GM23248 (cell line): ENCODE measurements at regions not wholly inside any gene's neighbourhood (a gene's known extent, or its start where the extent isn't known, plus 50 kb on each side); places are given as distances from the start of the nearest gene placed in this dataset.

Source experiments
- DNase-seq: peaks from one replicate; pipeline ENCODE4 v3.0.0-alpha.2; 2015
- H2AFZ ChIP-seq: fragments of 200-600 bp; sonication (generic); 2 replicates; pipeline ENCODE4 v1.6.1; 2016; ENCODE audit warnings: antibody characterized with exemption
- H3F3A ChIP-seq: fragments of 200-600 bp; sonication (generic); 2 replicates; pipeline ENCODE4 v1.6.1; 2016; ENCODE audit warnings: mild to moderate bottlenecking, antibody characterized with exemption, mixed run types; ENCODE audit not compliant: insufficient read depth
- H3K27ac ChIP-seq: fragments of 200-600 bp; sonication (generic); 2 replicates; pipeline ENCODE4 v1.5.1; 2016; ENCODE audit warnings: mild to moderate bottlenecking
- H3K27me3 ChIP-seq: fragments of 200-600 bp; sonication (generic); replicated peaks from 2 replicates; pipeline ENCODE4 v1.6.1; 2016; ENCODE audit warnings: mild to moderate bottlenecking; ENCODE audit not compliant: insufficient read depth
- H3K36me3 ChIP-seq: fragments of 200-600 bp; sonication (generic); 2 replicates; pipeline ENCODE4 v1.6.1; 2016; ENCODE audit warnings: low read depth, mild to moderate bottlenecking
- H3K4me1 ChIP-seq: fragments of 200-600 bp; sonication (generic); 2 replicates; pipeline ENCODE4 v1.6.1; 2016; ENCODE audit warnings: mild to moderate bottlenecking; ENCODE audit not compliant: insufficient read depth
- H3K4me2 ChIP-seq: fragments of 200-600 bp; sonication (generic); one replicate; pipeline ENCODE4 v1.6.1; 2016; ENCODE audit warnings: mild to moderate bottlenecking; ENCODE audit not compliant: unreplicated experiment
- H3K4me3 ChIP-seq: fragments of 200-600 bp; sonication (generic); 2 replicates; pipeline ENCODE4 v1.5.1; 2016; ENCODE audit warnings: mild to moderate bottlenecking
- H3K79me2 ChIP-seq: fragments of 200-600 bp; sonication (generic); 2 replicates; pipeline ENCODE4 v1.6.1; 2016; ENCODE audit warnings: mild to moderate bottlenecking; ENCODE audit not compliant: insufficient read depth
- H3K9ac ChIP-seq: fragments of 200-600 bp; sonication (generic); 2 replicates; pipeline ENCODE4 v1.6.1; 2016; ENCODE audit warnings: mild to moderate bottlenecking
- H3K9me2 ChIP-seq: fragments of 200-600 bp; sonication (generic); 2 replicates; pipeline ENCODE4 v1.6.1; 2016; ENCODE audit warnings: mixed run types, mild to moderate bottlenecking, moderate library complexity; ENCODE audit not compliant: insufficient read depth
- H3K9me3 ChIP-seq: fragments of 200-600 bp; sonication (generic); one replicate; pipeline ENCODE4 v1.6.1; 2017; ENCODE audit warnings: low read depth
- H4K20me1 ChIP-seq: fragments of 200-600 bp; sonication (generic); 2 replicates; pipeline ENCODE4 v1.6.0; 2016; ENCODE audit not compliant: insufficient read depth
- EZH2 ChIP-seq: fragments of 200-600 bp; sonication (generic); IDR thresholded peaks from 2 replicates; pipeline ENCODE4 v1.6.1; 2018; ENCODE audit warnings: antibody characterized with exemption, mild to moderate bottlenecking; ENCODE audit not compliant: insufficient read depth, poor library complexity, severe bottlenecking
- EZH2phosphoT487 ChIP-seq: fragments of 200-600 bp; sonication (generic); IDR thresholded peaks from 2 replicates; pipeline ENCODE4 v1.6.1; 2018; ENCODE audit warnings: antibody characterized with exemption, moderate library complexity, mild to moderate bottlenecking, low read depth; ENCODE audit not compliant: insufficient read depth
- WGBS, 2 experiments: methylation state at CpG; one replicate each; pipeline ENCODE4 v1.1.6; 2015 to 2017; ENCODE audit warnings: low lambda C conversion rate in 2 of 2, low coverage in 1 of 2; ENCODE audit errors: missing lambda C conversion rate in 2 of 2; 5-methylcytosine and 5-hydroxymethylcytosine counted together
- in situ Hi-C: fragments of 300-500 bp; cut with MboI; formaldehyde crosslinking; loops from 2 replicates; pipeline ENCODE4 v1.15.0; 2020

DNA sequence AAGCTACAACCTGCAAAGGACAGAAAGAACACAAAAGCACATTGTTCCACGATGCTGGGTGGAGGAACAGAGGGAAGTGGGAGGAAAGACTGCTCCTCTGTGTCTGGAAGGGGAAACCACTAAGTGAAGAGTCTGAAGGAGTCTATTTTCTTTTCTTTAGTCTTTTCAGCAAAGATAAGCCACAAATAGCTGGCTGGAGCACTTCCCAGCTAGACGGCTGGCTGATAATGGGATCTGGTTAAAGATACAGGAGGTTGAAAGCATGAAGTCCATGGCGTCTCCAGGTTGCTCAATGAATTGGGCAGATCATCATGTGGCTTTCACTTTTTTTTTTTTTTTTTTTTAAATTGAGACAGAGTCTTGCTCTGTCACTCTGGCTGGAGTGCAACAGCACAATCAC lies 154.0 kb upstream of the KCNG1 start:
- Histone ChIP-seq H3K79me2 (no peaks in the 10 kb centered on the region), H3K9me2 (no peaks in the 10 kb centered on the region), H4K20me1 (no peaks in the 10 kb centered on the region), H3K9me3 (no peaks in the 10 kb centered on the region), H3K4me1 (no peaks in the 10 kb centered on the region), H2AFZ (no peak overlapping the region), H3K4me2 (no peak overlapping the region), H3K27ac (no peak overlapping the region), H3K4me3 (no peak overlapping the region), H3F3A (no peaks in the 10 kb centered on the region), H3K27me3 (peaks cover 41% of the 10 kb centered on the region), H3K9ac (no peak overlapping the region), H3K36me3 (no peaks in the 10 kb centered on the region)
- no peak for DNase-seq
- in situ Hi-C loops, result no loop called here
- no peak for TF ChIP-seq EZH2phosphoT487
- no peak for TF ChIP-seq EZH2
- 7 to 15% methylated on average over 3 of the region's 3 CpGs for WGBS, 2 experiments

- H3K4me1 ChIP-seq, result no peaks in the 10 kb centered on the region
- no peak overlapping the region for H3K9ac ChIP-seq
- in situ Hi-C loops, result no loop called here
- no peak overlapping the region for H2AFZ ChIP-seq
- TF ChIP-seq EZH2 (no peak), EZH2phosphoT487 (no peak)
- no peaks in the 10 kb centered on the region for H3F3A ChIP-seq
- H3K4me3 ChIP-seq, result no peak overlapping the region
- H3K9me2 ChIP-seq, result no peaks in the 10 kb centered on the region
- H3K27me3 ChIP-seq, result peaks cover 42% of the 10 kb centered on the region
- H3K9me3 ChIP-seq, result no peaks in the 10 kb centered on the region
- no peak overlapping the region for H3K27ac ChIP-seq
- H3K36me3 ChIP-seq, result no peaks in the 10 kb centered on the region
- no peak for DNase-seq
- no peaks in the 10 kb centered on the region for H4K20me1 ChIP-seq
- WGBS, 2 experiments, result 72 to 78% methylated on average over 8 of the region's 8 CpGs
- H3K79me2 ChIP-seq, result no peaks in the 10 kb centered on the region
- H3K4me2 ChIP-seq, result no peak overlapping the region
Observed at GRCh38 chr20:51176446-51176845, 153.5 kb upstream of the KCNG1 start.

- H3K9me3 ChIP-seq, result no peaks in the 10 kb centered on the region
- DNase-seq, result no peak
- H3K9ac ChIP-seq, result no peak overlapping the region
- no peak overlapping the region for H3K4me3 ChIP-seq
- no peak for TF ChIP-seq EZH2phosphoT487
- no peak for TF ChIP-seq EZH2
- in situ Hi-C loops, result no loop called here
- WGBS, 2 experiments, result 57 to 58% methylated on average over 5 of the region's 5 CpGs
- H3K27me3 ChIP-seq, result peaks cover 45% of the 10 kb centered on the region
- no peaks in the 10 kb centered on the region for H3K4me1 ChIP-seq
- no peak overlapping the region for H2AFZ ChIP-seq
- H3K79me2 ChIP-seq, result no peaks in the 10 kb centered on the region
- H3K9me2 ChIP-seq, result no peaks in the 10 kb centered on the region
- no peak overlapping the region for H3K4me2 ChIP-seq
- H3K27ac ChIP-seq, result no peak overlapping the region
- no peaks in the 10 kb centered on the region for H4K20me1 ChIP-seq
- no peaks in the 10 kb centered on the region for H3F3A ChIP-seq
- H3K36me3 ChIP-seq, result no peaks in the 10 kb centered on the region
Observed at GRCh38 chr20:51175724-51176123, 152.8 kb upstream of the KCNG1 start.

- WGBS, 2 experiments, result 68 to 76% methylated on average over 10 of the region's 10 CpGs
- no peaks in the 10 kb centered on the region for H4K20me1 ChIP-seq
- H3K4me2 ChIP-seq, result no peak overlapping the region
- in situ Hi-C loops, result no loop called here
- no peaks in the 10 kb centered on the region for H3K9me3 ChIP-seq
- H3K9ac ChIP-seq, result no peak overlapping the region
- H2AFZ ChIP-seq, result no peak overlapping the region
- H3K9me2 ChIP-seq, result no peaks in the 10 kb centered on the region
- H3K36me3 ChIP-seq, result no peaks in the 10 kb centered on the region
- peaks cover 43% of the 10 kb centered on the region for H3K27me3 ChIP-seq
- no peak for TF ChIP-seq EZH2
- no peak for TF ChIP-seq EZH2phosphoT487
- no peaks in the 10 kb centered on the region for H3F3A ChIP-seq
- no peak overlapping the region for H3K4me3 ChIP-seq
- H3K79me2 ChIP-seq, result no peaks in the 10 kb centered on the region
- H3K27ac ChIP-seq, result no peak overlapping the region
- DNase-seq, result no peak
- H3K4me1 ChIP-seq, result no peaks in the 10 kb centered on the region
Observed at GRCh38 chr20:51175156-51175555, 152.2 kb upstream of the KCNG1 start.

DNA sequence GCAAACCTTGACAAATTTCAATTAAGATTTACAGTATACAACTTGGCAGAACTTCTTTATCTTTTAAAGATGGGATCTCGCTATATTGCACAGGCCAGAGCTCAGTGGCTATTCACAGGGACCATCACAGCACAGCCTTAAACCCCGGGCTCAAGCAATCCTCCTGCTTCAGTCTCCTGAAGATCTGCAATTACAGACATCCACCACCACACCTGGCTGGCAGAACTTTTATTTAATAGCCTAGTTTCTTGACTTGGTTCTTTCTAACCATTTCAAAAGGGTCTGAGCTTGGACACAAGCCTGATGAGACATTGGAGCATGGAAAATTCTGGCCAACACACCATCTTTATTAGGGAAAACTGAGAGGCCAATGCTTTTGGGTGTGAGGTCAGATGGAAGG lies 151.6 kb upstream of the KCNG1 start:
- Histone ChIP-seq H3K4me3 (no peak overlapping the region), H3F3A (no peaks in the 10 kb centered on the region), H4K20me1 (no peaks in the 10 kb centered on the region), H3K79me2 (no peaks in the 10 kb centered on the region), H3K9ac (no peak overlapping the region), H3K27ac (no peak overlapping the region), H3K36me3 (no peaks in the 10 kb centered on the region), H3K9me3 (no peaks in the 10 kb centered on the region), H3K27me3 (peaks cover 36% of the 10 kb centered on the region), H3K4me1 (no peaks in the 10 kb centered on the region), H3K4me2 (no peak overlapping the region), H2AFZ (no peak overlapping the region), H3K9me2 (no peaks in the 10 kb centered on the region)
- no peak for TF ChIP-seq EZH2
- TF ChIP-seq EZH2phosphoT487, result no peak
- WGBS, 2 experiments, result 25 to 39% methylated on average over 2 of the region's 2 CpGs
- in situ Hi-C loops, result no loop called here
- DNase-seq, result no peak
